HG02798 (cell line): ENCODE measurements at regions not wholly inside any gene's neighbourhood (a gene's known extent, or its start where the extent isn't known, plus 50 kb on each side); places are given as distances from the start of the nearest gene placed in this dataset.
"Not testable (repeated sequence)": the region's sequence is repeated elsewhere in the genome, so short reads cannot be mapped to it uniquely, and the experiment has no call there.

ENCODE experiments used
- ATAC-seq: cut with Tn5 transposase; IDR thresholded peaks from one replicate; pipeline ENCODE4 v1.9.1; 2021; ENCODE audit warnings: mild to moderate bottlenecking; ENCODE audit not compliant: unreplicated experiment, poor library complexity

DNA sequence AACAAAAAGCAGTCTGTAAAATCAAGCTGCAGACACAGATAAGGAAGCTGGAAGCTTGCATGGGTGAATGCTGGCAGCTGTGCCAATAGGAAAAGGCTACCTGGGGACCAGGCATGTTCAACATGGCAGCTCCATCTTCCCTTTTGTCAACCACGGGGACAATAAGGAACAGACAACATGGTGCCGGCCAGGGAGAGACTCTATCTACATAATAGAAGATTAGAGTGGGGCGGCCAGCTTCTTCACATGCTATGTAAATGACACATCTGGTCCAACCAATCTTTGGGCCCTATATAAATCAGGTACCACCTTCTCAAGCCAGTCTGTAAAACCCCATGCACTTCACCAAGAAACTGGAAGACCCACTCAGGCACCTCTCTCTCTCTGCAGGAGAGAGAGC, 157.6 kb downstream of the SUDS3 start:
- no peak for ATAC-seq

DNA sequence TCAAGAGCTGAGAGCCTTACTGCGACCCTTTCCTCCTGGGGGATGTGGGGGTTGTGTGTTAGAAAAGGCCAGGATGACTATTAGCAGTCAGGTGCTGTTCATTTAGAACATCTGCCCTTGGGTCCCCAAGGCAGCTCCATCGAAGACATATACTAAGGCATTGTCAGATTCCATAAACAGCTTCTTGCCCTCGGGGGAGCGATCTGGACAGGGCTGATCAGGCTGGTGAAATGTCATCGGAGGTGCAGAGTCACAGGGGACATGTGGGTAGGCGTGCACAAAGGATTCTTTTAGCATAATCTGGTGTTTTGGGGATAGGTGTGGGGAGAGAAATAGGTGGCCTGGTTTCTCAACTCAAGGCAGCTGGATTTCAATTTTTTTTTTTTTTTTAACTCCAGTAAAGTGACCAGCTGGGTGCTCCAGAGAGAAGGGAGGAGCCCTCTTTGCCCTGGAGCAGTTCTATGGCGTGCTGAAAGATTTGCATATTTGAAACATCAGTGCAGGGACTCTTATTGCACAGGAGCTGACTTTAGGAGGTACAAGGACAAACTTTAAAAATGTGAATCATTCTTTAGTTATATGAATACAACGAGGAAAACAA, 160.1 kb downstream of the SUDS3 start:
- ATAC-seq: no peak

DNA sequence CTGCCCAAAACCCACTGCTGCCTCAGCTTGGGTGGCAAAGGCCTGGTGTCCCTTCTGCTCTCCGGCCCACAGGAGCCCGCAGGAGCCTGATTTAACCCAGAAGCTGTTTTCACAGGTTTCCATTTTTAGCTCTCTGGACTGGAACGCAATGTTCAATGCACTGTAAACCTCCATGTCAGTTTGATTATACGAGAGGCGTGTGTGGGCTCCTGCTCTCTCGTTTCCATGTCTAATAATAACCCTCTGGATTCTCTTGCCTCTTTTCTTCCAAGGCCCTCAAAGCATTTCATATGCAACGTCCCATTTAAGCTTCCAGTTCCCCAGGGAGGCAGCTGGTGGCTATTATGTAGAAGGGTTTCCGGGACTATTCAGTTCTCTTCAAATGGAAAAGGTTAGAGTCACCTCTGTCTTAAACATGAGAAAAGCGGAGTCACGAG, 161.1 kb downstream of the SUDS3 start:
- no peak for ATAC-seq

DNA sequence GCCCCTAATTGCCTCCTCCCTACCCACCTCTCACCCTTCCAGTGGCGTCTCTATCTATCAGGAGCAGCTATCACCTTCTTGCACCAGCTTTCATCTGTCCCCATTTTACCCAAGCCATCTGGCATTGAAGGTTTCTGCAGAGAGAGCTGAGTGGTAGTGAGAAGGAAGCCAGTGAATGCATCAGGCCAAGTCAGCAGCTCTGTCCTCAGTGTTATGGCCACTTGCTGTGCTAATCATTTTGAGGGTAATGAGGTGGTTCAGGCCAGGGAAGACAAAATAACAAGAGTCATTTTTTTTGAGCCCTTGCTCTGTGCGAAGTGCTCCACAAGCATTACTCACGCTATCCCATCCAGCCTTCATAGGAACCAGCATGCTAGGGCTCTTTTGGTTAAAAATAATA, 164.7 kb downstream of the SUDS3 start:
- ATAC-seq: no peak

DNA sequence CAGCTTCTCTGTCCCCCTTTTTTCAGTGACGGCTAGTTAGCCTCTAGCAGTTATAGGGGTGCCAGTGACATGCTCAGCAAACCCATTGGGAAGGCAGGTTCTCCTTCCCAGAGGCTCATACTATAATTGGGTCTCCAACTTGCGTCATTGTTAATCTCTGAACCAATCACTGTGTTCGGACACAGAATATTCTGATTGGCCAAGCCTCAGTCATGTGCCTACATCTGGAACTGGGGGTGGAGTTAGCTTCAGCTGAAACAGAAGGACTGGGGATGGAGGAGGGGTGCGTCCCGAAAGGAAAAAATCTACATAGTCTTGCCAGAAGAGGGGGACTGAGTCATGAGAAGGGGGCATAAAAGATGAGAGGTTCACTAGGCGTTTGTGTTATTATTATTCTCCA, 165.6 kb downstream of the SUDS3 start:
- no peak for ATAC-seq

DNA sequence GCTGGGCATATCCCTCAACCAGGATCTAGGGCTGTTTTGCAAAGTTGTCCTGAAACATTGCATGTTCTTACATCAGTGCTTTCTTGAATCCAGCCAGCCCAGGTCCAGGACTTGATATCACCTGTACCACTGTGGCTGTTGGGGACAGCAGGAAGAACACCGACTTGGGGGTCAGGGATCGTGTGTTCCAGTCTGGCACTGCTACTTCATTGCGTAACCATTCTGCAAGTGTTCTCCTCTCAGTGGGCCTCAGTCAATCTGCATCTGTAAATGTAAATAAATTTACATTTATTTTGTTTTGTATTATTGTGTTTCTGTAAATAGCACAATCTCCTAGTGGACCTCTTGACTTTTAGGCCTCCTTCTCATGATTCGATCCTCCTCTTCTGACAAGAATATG, 167.3 kb downstream of the SUDS3 start:
- no peak for ATAC-seq

DNA sequence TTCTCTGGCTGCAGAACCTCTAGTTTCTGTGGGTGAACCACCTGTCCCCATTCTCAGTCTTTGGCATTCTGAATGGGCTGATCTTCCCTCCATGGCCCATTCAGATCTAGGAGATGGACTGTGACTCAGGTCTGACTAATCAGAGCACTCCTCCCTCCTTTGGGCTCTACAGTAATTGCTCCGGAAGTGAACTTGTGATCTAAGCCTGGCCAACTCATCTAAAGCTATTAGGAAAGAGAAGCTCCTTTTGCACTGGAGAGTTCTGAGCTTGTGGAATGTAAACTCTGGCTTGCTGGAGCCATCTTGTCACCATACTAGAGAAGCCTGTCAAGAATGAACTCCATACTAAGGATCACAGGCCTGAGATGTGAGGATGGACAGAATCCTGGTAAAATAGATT, 168.2 kb downstream of the SUDS3 start:
- no peak for ATAC-seq

DNA sequence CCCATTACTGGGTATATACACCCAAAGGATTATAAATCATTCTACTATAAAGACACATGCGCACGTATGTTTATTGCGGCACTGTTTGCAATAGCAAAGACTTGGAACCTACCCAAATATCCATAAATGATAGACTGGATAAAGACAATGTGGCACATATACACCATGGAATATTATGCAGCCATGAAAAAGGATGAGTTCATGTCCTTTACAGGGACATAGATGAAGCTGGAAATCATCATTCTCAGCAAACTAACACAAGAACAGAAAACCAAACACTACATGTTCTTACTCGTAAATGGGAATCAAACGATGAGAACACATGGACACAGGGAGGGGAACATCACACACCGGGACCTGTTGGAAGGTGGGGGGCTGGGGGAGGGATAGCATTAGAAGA, 171.3 kb downstream of the SUDS3 start:
- not testable (repeated sequence) for ATAC-seq

DNA sequence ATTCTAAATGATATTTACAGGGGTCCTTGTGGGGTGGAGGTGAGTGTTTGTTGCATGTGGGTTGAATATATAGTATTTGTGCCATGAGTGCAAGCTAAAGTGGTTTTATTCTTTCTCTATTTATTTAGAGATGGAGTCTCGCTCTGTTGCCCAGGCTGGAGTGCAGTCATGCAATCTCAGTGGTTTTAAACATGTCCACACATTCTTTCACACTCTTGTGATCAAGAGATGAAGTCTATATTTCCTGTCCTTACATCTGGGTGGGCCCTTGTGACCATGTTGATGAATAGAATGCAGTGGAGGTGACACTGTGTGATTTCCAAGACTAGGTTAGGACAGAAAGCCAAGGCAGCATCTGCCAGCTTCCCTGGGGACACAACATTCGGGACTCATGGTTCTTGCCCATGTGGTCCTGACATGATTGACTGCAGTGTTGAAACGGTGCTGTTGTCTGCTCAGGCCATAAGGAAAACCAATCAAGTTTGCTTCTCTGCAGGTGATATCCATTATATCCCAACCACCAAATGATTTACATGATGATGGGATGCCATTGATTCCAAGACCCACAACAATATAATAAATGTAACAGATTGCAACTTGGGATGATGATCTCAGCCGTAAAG, 172.6 kb downstream of the SUDS3 start:
- no peak for ATAC-seq

DNA sequence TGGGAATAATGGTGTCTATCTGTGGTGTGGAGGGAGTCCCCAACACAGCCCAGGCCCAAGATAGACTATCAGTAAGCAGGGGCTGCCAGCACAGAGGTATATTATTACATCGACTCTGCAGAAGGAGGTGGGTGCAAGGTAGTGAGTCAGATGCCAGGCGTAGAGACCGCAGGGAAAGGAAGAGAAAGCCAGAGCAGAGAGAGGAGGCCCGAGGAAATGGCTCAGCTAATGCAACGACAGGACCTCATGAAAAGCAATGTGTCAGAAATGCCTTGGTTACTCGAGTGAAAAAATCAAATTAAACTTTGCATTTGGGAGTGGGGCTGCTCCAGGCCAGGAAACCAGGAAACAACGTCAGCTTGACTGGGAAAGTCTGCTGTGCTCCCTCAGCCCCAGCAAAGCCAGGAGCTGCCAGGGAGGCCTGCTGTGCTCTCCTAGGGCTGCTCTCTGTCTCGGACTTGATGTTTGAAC, 173.2 kb downstream of the SUDS3 start:
- no peak for ATAC-seq

DNA sequence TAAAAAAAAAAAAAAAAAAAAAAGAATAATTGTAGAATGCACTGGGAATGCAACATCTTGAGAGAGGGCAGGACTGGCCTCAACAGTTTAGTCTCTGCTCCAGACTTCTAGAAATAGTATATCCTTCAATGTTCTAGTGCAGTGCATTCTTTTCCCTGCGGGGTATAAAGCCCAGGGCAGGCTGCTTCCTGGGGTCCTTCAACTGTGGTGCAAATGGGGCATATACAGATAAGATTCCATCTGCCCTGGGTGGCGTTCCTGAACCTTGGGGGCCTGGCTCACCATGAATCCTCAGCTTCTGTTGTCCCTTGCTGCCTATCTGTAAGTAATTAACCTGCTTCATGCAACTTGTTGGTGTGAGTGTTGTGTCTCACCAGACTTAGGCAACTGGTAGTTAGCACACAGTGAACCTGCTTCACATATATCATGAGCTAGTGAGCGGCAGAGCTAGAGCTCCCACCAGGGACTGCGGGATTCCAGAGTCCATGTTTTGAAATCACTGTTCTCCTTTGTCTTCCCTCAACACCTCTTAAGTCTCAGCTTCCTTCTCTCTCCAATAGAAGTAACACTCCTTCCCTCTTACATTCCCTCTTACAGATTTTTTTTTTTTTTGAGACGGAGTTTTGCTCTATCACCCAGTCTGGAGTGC, 177.6 kb downstream of the SUDS3 start:
- no peak for ATAC-seq

DNA sequence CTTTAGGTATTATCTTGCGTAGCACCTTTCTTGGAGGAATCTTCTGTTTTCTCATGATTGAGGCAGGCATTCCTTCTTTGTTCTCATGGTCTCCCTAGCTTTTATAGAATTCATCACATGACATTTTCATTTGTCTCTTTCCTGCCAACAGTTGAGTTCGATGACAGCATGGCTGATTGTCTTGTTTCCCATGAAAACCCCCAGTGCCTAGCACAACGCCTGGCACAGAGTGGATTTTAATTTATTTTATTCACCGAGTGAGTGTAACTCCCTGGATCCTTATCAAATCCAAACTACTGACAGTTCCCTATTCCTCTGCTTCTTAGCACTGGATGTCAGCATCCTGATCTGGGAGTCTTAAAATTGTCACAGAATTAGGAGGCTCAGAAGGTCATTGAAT, 182.6 kb downstream of the SUDS3 start:
- no peak for ATAC-seq

DNA sequence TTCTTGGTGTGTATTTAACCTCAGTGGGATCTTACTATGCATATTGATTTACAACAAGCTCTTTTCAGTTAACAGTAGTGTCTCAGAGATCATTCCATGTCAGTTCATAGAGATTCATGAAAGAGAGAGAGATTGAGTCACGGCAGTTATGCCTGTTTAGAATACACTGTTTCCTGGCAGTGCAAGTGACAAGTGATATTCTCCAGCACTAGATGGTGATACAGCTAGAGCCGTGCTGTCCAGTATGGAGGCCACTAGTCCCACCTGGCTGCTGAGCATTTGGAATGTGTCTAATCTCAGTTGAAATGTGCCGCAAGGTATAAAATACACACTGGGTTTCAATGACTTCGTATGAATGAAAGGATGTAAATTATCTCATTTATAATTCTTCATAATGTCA, 184.4 kb downstream of the SUDS3 start:
- ATAC-seq: no peak

DNA sequence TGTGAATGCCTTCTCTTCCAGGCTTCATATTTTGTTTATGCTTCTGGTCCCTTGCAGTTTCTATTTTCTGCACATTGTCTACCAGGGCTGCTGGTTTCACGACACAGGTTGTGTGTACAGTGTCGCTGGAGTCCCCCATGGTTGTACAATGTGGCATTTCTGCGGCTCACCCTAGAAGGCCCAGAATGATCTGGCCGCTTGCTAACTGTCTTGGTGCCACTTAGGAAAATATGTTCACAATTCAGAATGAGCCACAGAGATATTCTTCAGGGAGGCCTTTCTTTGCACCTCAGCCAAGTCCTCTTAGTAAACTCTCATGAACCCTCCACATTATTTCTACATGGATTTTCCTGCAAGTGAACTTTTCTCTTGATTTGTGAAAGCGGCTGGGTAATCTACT, 195.4 kb downstream of the SUDS3 start:
- ATAC-seq: no peak

DNA sequence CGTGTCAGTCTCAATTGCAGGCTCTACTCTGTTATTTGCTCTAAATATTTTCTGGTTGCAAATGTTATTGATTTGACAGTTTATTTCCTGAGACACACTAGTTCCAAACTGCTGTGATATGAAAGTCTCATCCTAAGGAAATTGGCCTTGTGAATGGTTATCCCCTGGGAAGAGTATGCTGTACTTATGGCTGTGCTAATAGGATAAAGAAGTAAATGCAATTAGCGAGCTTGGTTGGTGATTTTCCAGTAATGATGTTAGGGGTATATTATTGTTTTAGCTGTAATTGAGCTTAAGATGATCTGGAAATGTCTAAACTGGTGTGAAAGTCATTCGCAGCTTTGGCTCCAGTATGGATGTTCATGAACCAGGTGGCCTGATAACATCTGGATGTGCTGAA, 197.9 kb downstream of the SUDS3 start:
- ATAC-seq: no peak

DNA sequence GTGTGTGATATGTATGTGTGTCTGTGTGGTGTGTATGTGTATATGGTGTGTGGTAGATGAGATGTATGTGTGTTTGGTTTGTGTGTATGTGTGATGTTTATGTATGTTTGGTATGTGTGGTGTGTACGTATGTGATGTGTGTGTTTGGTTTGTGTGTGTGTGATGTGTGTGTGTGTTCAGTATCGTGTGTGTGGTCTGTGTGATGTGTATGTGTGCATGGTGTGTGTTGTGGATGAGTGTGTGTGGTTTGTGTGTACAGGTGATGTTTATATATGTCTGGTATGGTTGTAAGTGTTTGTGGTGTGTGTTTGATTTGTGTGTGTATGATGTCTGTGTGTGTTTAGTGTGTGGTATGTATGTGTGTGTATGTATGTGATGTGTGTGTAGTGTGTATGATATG, 199.4 kb downstream of the SUDS3 start:
- ATAC-seq: no peak

DNA sequence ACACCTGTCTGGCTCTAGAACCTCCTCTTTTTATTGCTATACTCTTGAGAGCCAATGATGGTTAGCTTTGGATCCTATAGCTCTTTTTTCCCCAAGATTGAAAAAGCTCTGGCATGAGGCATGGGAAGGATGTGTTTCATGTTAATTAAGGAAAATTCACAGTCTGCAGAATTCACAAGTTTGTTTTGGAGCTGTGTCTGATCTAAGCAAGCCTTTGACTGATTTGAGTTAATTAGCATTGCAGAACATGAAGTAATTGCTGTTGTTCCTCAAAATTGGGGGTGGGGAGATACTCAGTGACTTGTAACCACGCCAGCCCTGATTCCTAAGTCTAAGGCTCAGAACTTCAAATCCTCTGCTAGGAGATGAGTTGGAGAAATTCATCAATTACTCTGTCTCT, 205.0 kb downstream of the SUDS3 start:
- ATAC-seq: no peak

DNA sequence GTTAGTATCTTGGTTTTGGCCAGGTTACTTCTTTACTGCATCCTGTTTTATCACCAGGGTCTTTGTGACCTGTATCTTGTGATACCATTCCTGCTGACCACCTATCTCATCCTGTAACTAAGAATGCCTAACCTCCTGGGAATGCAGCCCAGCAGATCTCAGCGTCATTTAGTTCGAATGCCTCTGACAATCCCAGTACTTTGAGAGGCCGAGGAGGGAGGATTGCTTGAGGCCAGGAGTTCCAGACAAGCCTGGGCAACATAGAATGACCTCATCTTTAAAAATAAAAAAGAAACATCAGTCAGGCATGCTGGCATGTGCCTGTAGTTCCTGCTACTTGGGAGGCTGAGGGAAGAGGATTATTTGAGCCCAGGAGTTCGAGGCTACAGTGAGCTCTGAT, 206.5 kb downstream of the SUDS3 start:
- ATAC-seq: no peak

DNA sequence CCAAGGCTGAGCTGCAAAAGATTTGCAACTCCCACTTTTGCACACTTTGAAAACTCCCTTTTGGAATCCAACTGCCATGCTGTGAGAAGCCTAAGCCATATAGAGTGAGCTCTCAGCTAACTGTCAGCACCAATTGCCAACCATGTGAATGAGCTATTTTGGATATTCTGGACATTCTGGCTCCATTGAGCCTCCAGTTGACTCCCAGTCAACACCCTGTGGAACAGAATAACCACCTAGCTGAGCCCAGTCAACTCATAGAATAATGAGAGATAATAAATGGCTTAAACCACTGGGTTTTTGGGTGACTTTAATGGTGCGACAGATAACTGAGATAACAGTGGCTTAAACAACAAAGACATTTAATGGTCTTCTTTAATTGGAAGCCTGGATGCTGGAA, 210.1 kb downstream of the SUDS3 start:
- ATAC-seq: no peak

DNA sequence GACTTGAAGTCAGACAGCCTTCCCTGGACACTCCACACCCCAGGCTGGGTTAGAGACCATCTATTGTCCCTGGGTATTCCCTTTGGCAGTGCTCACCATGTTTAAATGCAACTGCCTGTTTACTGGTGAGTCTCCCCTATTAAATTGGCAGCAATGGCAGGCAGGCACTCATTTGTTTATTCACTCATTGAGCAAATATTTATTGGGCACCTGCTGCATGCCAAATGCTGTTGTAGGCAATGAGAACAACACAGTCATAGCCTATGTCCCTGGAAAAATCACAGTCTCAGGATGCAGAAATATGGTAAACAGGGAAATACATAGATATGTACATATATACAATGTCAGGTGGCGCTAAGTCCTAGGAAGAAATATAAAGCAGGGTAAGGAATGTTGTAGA, 212.8 kb downstream of the SUDS3 start:
- ATAC-seq: no peak

DNA sequence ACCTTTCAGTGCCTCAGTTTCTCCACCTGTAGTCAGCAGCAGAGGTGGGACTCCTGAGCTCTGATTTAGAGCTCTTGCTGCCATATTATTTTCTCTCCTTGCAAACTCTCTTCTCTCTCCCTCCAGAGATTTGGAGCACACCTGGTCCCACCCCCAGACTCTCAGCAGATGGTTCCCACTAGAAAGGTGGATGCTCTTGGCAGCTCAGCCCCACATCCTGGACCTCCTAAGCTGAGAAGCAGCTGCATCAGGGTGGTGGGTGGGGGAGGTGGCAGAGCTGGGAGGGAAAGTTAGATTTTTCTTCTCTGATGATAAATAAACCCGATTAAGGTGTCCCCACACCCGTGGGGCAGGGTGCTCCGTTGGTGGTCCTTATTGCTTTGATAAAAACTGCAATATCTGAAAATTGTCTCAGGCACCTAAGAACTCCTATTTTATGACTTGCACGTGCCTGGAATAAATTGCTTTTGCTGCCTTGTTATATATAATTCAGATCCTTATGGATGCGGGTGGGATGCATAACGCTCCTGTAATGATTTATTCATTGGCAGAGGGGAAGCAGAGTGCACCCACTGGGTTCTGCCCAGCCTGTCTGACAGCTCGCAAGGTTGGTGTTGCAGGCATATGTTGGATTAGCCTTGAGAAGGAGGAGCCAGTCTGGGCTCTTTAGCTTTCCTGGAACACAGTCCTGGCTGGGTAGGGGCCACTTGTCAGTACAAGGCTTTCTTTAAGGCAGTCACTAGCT, 214.2 kb downstream of the SUDS3 start:
- ATAC-seq: no peak
